HepG2 (cell line): ENCODE measurements at regions not wholly inside any gene's neighbourhood (a gene's known extent, or its start where the extent isn't known, plus 50 kb on each side); places are given as distances from the start of the nearest gene placed in this dataset.

ENCODE experiments used
- ATAC-seq: fragments of 200-7000 bp; cut with Tn5 transposase; 3 replicates; pipeline ENCODE4 v1.9.1; 2020; ENCODE audit warnings: mild to moderate bottlenecking, moderate library complexity
- BruUV-seq: library from RNA; stranded (reverse); fragments of 400-500 nt; replicated peaks from 2 replicates; lab custom pipeline; 2021; lab: Mats Ljungman, UMichigan
- CTCF ChIA-PET: fragments of 300-600 bp; formaldehyde crosslinking; extraction: SDS; loops from one replicate; lab custom pipeline; 2021; ENCODE audit warnings: low total read pairs, inconsistent platforms, low intra/inter-chr PET ratio; lab: Yijun Ruan, JAX
- POLR2A ChIA-PET: fragments of 350-600 bp; sonication (Branson Sonifier 250); formaldehyde crosslinking; loops from one replicate; lab custom pipeline; 2020; ENCODE audit warnings: antibody characterized with exemption, inconsistent platforms; lab: Yijun Ruan, JAX
- DNase-seq: peaks from one replicate; pipeline ENCODE4 v3.0.0-alpha.2; 2015; ENCODE audit warnings: low spot score
- FAIRE-seq: peaks from 3 replicates; lab custom pipeline; 2011; peaks lifted over from hg19 to GRCh38; lab: Jason Lieb, UNC
- H2AFZ ChIP-seq: one replicate; pipeline ENCODE4 v1.6.1; 2011; ENCODE audit warnings: low read length, inconsistent platforms
- H3K27ac ChIP-seq: fragments of 300-600 bp; 3 replicates; pipeline ENCODE4 v1.8.0; 2011; ENCODE audit warnings: mixed run types, mild to moderate bottlenecking, mixed read lengths, low read length, inconsistent platforms; ENCODE audit not compliant: insufficient read depth; ENCODE audit errors: extremely low read length
- H3K27me3 ChIP-seq, 2 experiments: fragments of 200-600 bp in 1 of 2; 2 replicates in 1 of 2; 3 replicates in 1 of 2; pipeline versions ENCODE4 v1.6.0 to v1.8.0; 2011; ENCODE audit warnings: low read length in 2 of 2, mild to moderate bottlenecking in 2 of 2, moderate library complexity in 2 of 2, inconsistent platforms in 1 of 2; ENCODE audit not compliant: insufficient read depth in 2 of 2, control insufficient read depth in 1 of 2
- H3K36me3 ChIP-seq, 2 experiments: fragments of 200-600 bp in 1 of 2; replicated peaks in 1 of 2; 2 replicates in 1 of 2; 3 replicates in 1 of 2; pipeline versions ENCODE4 v1.5.1 to v1.8.0; 2011; ENCODE audit warnings: low read length in 2 of 2, inconsistent platforms in 1 of 2; ENCODE audit not compliant: insufficient read depth in 2 of 2, control insufficient read depth in 1 of 2
- H3K4me1 ChIP-seq: 2 replicates; pipeline ENCODE4 v1.5.1; 2012; ENCODE audit warnings: low read length, inconsistent platforms; ENCODE audit not compliant: insufficient read depth
- H3K4me2 ChIP-seq: 2 replicates; pipeline ENCODE4 v1.6.0; 2011; ENCODE audit warnings: low read depth, low read length, inconsistent platforms
- H3K4me3 ChIP-seq, 3 experiments: fragments of 200-600 bp in 1 of 3; sonication (generic), shearing (Covaris generic) in 1 of 3; replicated peaks in 1 of 3; 2 replicates each; pipeline ENCODE4 v1.5.1; 2011 to 2016; ENCODE audit warnings: low read length in 3 of 3, inconsistent platforms in 2 of 3, low read depth in 2 of 3, mild to moderate bottlenecking in 2 of 3, control low read depth in 1 of 3, mixed read lengths in 1 of 3; ENCODE audit not compliant: insufficient read depth in 1 of 3
- H3K79me2 ChIP-seq: one replicate; pipeline ENCODE4 v1.6.1; 2011; ENCODE audit warnings: low read length, inconsistent platforms; ENCODE audit not compliant: insufficient read depth
- H3K9ac ChIP-seq: 2 replicates; pipeline ENCODE4 v1.6.0; 2011; ENCODE audit warnings: mild to moderate bottlenecking, low read depth, low read length, inconsistent platforms; ENCODE audit not compliant: insufficient read depth
- H3K9me3 ChIP-seq: 2 replicates; pipeline ENCODE4 v1.5.1; 2012; ENCODE audit warnings: mild to moderate bottlenecking, low read length
- H4K20me1 ChIP-seq: 2 replicates; pipeline ENCODE4 v1.6.0; 2011; ENCODE audit warnings: inconsistent platforms, mild to moderate bottlenecking, low read length, moderate library complexity; ENCODE audit not compliant: insufficient read depth
- AHR ChIP-seq: IDR thresholded peaks from 2 replicates; pipeline ENCODE4 v1.6.1; 2018; ENCODE audit warnings: missing genetic modification reagents, missing compliant biosample characterization
- ATF1 ChIP-seq: IDR thresholded peaks from 2 replicates; pipeline ENCODE4 v1.6.1; 2016; ENCODE audit warnings: mild to moderate bottlenecking, control low read depth
- CENPBD1 ChIP-seq: sonication (generic); formaldehyde crosslinking; IDR thresholded peaks from 2 replicates; pipeline ENCODE4 v1.8.0; 2022; ENCODE audit warnings: missing genetic modification reagents, low read depth, mild to moderate bottlenecking, borderline replicate concordance
- CSRNP1 ChIP-seq: sonication (generic); formaldehyde crosslinking; IDR thresholded peaks from 2 replicates; pipeline ENCODE4 v1.8.1; 2023; ENCODE audit warnings: mild to moderate bottlenecking, missing genetic modification reagents
- KDM5A ChIP-seq: fragments of 200-600 bp; sonication (generic); IDR thresholded peaks from 2 replicates; pipeline ENCODE4 v1.7.0; 2018; ENCODE audit warnings: antibody characterized with exemption, mild to moderate bottlenecking, low read length, borderline replicate concordance
- NCOA2 ChIP-seq: sonication (generic); formaldehyde crosslinking; IDR thresholded peaks from 2 replicates; pipeline ENCODE4 v1.8.0; 2022; ENCODE audit warnings: inconsistent platforms
- NR1H2 ChIP-seq: sonication (generic); formaldehyde crosslinking; IDR thresholded peaks from 2 replicates; pipeline ENCODE4 v1.8.1; 2022; ENCODE audit warnings: low read depth, missing genetic modification reagents, borderline replicate concordance
- SALL1 ChIP-seq: sonication (generic); formaldehyde crosslinking; IDR thresholded peaks from 2 replicates; pipeline ENCODE4 v1.8.0; 2022; ENCODE audit warnings: mild to moderate bottlenecking, missing genetic modification reagents
- SMARCC2 ChIP-seq: fragments of 450-650 bp; IDR thresholded peaks from 2 replicates; pipeline ENCODE4 v1.6.1; 2017; ENCODE audit warnings: antibody characterized with exemption, mild to moderate bottlenecking
- ZMYM4 ChIP-seq: sonication (generic); formaldehyde crosslinking; IDR thresholded peaks from 2 replicates; pipeline ENCODE4 v1.8.1; 2023; ENCODE audit warnings: mild to moderate bottlenecking, missing genetic modification reagents
- ZNF749 ChIP-seq: sonication (generic); formaldehyde crosslinking; IDR thresholded peaks from 2 replicates; pipeline ENCODE4 v1.8.0; 2022; ENCODE audit warnings: mild to moderate bottlenecking, missing genetic modification reagents, moderate library complexity, borderline replicate concordance
- in situ Hi-C: cut with HindIII; loops from 2 replicates; pipeline ENCODE4 v1.10.0; 2017; ENCODE audit warnings: low pct_unique_long_range_greater_than_20kb; ENCODE audit not compliant: extremely low pct_ligation_motif_present
- intact Hi-C: fragments of 100-400 bp; cut with micrococcal nuclease; formaldehyde crosslinking; loops from one replicate; pipeline ENCODE4 v1.10.0; 2022; ENCODE audit not compliant: unreplicated experiment

GRCh38 chr2:52818958-52819357, 948.6 kb upstream of the CHAC2 start:
- no TSS peak for BruUV-seq
- no peaks in the 10 kb centered on the region for H3K79me2 ChIP-seq
- H3K4me1 ChIP-seq: no peaks in the 10 kb centered on the region
- H3K9me3 ChIP-seq: peaks cover 52% of the 10 kb centered on the region
- TF ChIP-seq ZNF749 (no peak), ZMYM4 (CRISPR knock-in tag) (no peak), NCOA2 (CRISPR knock-in tag) (no peak), SMARCC2 (no peak), KDM5A (no peak), AHR (no peak), SALL1 (no peak), CENPBD1 (no peak), NR1H2 (CRISPR knock-in tag) (no peak), ATF1 (CRISPR knock-in tag) (no peak), CSRNP1 (CRISPR knock-in tag) (no peak)
- no peaks in the 10 kb centered on the region for H3K36me3 ChIP-seq
- no peak overlapping the region for H3K27ac ChIP-seq
- DNase-seq (no peak), FAIRE-seq (no peak), ATAC-seq (no peak)
- CTCF ChIA-PET: no interaction called here
- H3K9ac ChIP-seq: no peak overlapping the region
- intact Hi-C loops (no loop called here), in situ Hi-C loops (no loop called here)
- no peak overlapping the region for H2AFZ ChIP-seq
- no peaks in the 10 kb centered on the region for H4K20me1 ChIP-seq
- no peak overlapping the region for H3K4me3 ChIP-seq
- POLR2A ChIA-PET: no interaction called here
- no peaks in the 10 kb centered on the region for H3K27me3 ChIP-seq
- H3K4me2 ChIP-seq: no peak overlapping the region
